H1 (cell line): ENCODE measurements at regions not wholly inside any gene's neighbourhood (a gene's known extent, or its start where the extent isn't known, plus 50 kb on each side); places are given as distances from the start of the nearest gene placed in this dataset.

Experiments
- CTCF ChIA-PET: fragments of 300-600 bp; sonication (Branson Sonifier 250); formaldehyde crosslinking; loops from one replicate; lab custom pipeline; 2021; ENCODE audit not compliant: partially characterized antibody; lab: Charles Lee
- POLR2A ChIA-PET: fragments of 300-600 bp; sonication (Branson Sonifier 250); formaldehyde crosslinking; loops from one replicate; lab custom pipeline; 2021; ENCODE audit warnings: inconsistent platforms; ENCODE audit not compliant: partially characterized antibody; lab: Charles Lee
- DNase-seq, 2 experiments: peaks; one replicate each; pipeline versions ENCODE4 v3.0.0 to v3.0.0-alpha.2; 2010 to 2022; ENCODE audit warnings: low spot score in 2 of 2, low read depth in 1 of 2, mixed read lengths in 1 of 2
- FAIRE-seq: peaks from 2 replicates; lab custom pipeline; 2011; peaks lifted over from hg19 to GRCh38; lab: Jason Lieb, UNC
- H2AFZ ChIP-seq: 2 replicates; pipeline ENCODE4 v1.8.1; 2012; ENCODE audit warnings: low read length, inconsistent platforms
- H2AK5ac ChIP-seq: 2 replicates; pipeline ENCODE4 v1.6.1; 2013; ENCODE audit warnings: low read depth, low read length
- H2BK120ac ChIP-seq: replicated peaks from 2 replicates; pipeline ENCODE3; 2013; ENCODE audit warnings: low read depth, low read length, inconsistent platforms
- H2BK12ac ChIP-seq: 2 replicates; pipeline ENCODE4 v1.6.1; 2013; ENCODE audit warnings: low read depth, low read length
- H2BK15ac ChIP-seq: 2 replicates; pipeline ENCODE4 v1.6.1; 2013; ENCODE audit warnings: low read length
- H2BK20ac ChIP-seq: 2 replicates; pipeline ENCODE4 v1.6.1; 2013; ENCODE audit warnings: low read length
- H2BK5ac ChIP-seq: 2 replicates; pipeline ENCODE4 v1.6.1; 2013; ENCODE audit warnings: low read depth, low read length
- H3K14ac ChIP-seq: 2 replicates; pipeline ENCODE4 v1.6.1; 2013; ENCODE audit warnings: inconsistent platforms; ENCODE audit not compliant: insufficient read length
- H3K18ac ChIP-seq: 2 replicates; pipeline ENCODE4 v1.6.1; 2013; ENCODE audit warnings: low read length; ENCODE audit errors: extremely low read depth
- H3K23ac ChIP-seq: 2 replicates; pipeline ENCODE4 v1.6.1; 2013; ENCODE audit warnings: inconsistent platforms; ENCODE audit not compliant: insufficient read length
- H3K23me2 ChIP-seq: 2 replicates; pipeline ENCODE4 v1.6.1; 2013; ENCODE audit warnings: low read depth, low read length
- H3K27ac ChIP-seq: 2 replicates; pipeline ENCODE4 v1.6.1; 2011; ENCODE audit warnings: low read depth, low read length, inconsistent platforms
- H3K27me3 ChIP-seq, 4 experiments: replicated peaks in 1 of 4; 1 replicate in 1 of 4; 2 replicates in 3 of 4; pipeline versions ENCODE4 v1.6.1 to v1.8.1; 2011 to 2013; ENCODE audit warnings: low read length in 3 of 4, mild to moderate bottlenecking in 3 of 4, inconsistent platforms in 2 of 4, mixed read lengths in 2 of 4, moderate library complexity in 1 of 4; ENCODE audit not compliant: control insufficient read depth in 3 of 4, insufficient read depth in 3 of 4; ENCODE audit errors: extremely low read depth in 1 of 4
- H3K36me3 ChIP-seq, 4 experiments: 2 replicates each; pipeline versions ENCODE4 v1.6.1 to v1.8.1; 2011 to 2013; ENCODE audit warnings: mild to moderate bottlenecking in 4 of 4, low read length in 3 of 4, moderate library complexity in 2 of 4, control low read depth in 1 of 4, inconsistent platforms in 1 of 4; ENCODE audit not compliant: insufficient read depth in 4 of 4, control insufficient read depth in 2 of 4
- H3K4ac ChIP-seq: replicated peaks from 2 replicates; pipeline ENCODE3; 2013; ENCODE audit warnings: low read length, low read depth, mixed read lengths, inconsistent platforms; ENCODE audit not compliant: insufficient read length
- H3K4me1 ChIP-seq, 4 experiments: replicated peaks in 1 of 4; 1 replicate in 1 of 4; 2 replicates in 3 of 4; pipeline versions ENCODE4 v1.6.1 to v1.8.1; 2011 to 2013; ENCODE audit warnings: low read length in 3 of 4, inconsistent platforms in 2 of 4, mixed read lengths in 1 of 4; ENCODE audit not compliant: insufficient read depth in 4 of 4, control insufficient read depth in 3 of 4
- H3K4me2 ChIP-seq, 2 experiments: 2 replicates each; pipeline versions ENCODE4 v1.6.1 to v1.8.1; 2011 to 2013; ENCODE audit warnings: low read depth in 2 of 2, low read length in 2 of 2, control low read depth in 1 of 2, inconsistent platforms in 1 of 2, mild to moderate bottlenecking in 1 of 2; ENCODE audit not compliant: insufficient read depth in 1 of 2
- H3K4me3 ChIP-seq, 4 experiments: fragments of 200-600, 300-600 bp in 1 of 4; sonication (generic), shearing (Covaris generic), sonication (Bioruptor Twin) in 1 of 4; 2 replicates each; pipeline versions ENCODE4 v1.5.1 to v1.8.1; 2011 to 2016; ENCODE audit warnings: low read length in 4 of 4, low read depth in 3 of 4, control low read depth in 2 of 4, inconsistent platforms in 2 of 4, mild to moderate bottlenecking in 2 of 4, mixed read lengths in 1 of 4, moderate library complexity in 1 of 4; ENCODE audit not compliant: insufficient read depth in 2 of 4; ENCODE audit errors: extremely low read depth in 1 of 4
- H3K56ac ChIP-seq: replicated peaks from 2 replicates; pipeline ENCODE3; 2013; ENCODE audit warnings: low read depth, mild to moderate bottlenecking, mixed read lengths, low read length, inconsistent platforms; ENCODE audit not compliant: insufficient read length
- H3K79me1 ChIP-seq: 2 replicates; pipeline ENCODE4 v1.6.1; 2013; ENCODE audit warnings: low read depth, low read length, control low read depth
- H3K79me2 ChIP-seq, 2 experiments: 2 replicates each; pipeline versions ENCODE4 v1.6.1 to v1.8.1; 2012 to 2013; ENCODE audit warnings: low read length in 2 of 2, mild to moderate bottlenecking in 2 of 2, inconsistent platforms in 1 of 2; ENCODE audit not compliant: insufficient read depth in 2 of 2, control insufficient read depth in 1 of 2
- H3K9ac ChIP-seq, 4 experiments: replicated peaks in 1 of 4; 1 replicate in 1 of 4; 2 replicates in 3 of 4; pipeline versions ENCODE4 v1.6.1 to v1.8.1; 2011 to 2013; ENCODE audit warnings: low read depth in 3 of 4, low read length in 3 of 4, control low read depth in 2 of 4, mild to moderate bottlenecking in 2 of 4, moderate library complexity in 2 of 4, inconsistent platforms in 1 of 4; ENCODE audit errors: extremely low read depth in 1 of 4
- H3K9me3 ChIP-seq, 2 experiments: 2 replicates each; pipeline versions ENCODE4 v1.6.1 to v1.8.1; 2012 to 2013; ENCODE audit warnings: mild to moderate bottlenecking in 2 of 2, moderate library complexity in 2 of 2, control low read depth in 1 of 2, inconsistent platforms in 1 of 2, low read depth in 1 of 2, low read length in 1 of 2, mixed read lengths in 1 of 2; ENCODE audit not compliant: insufficient read depth in 2 of 2
- H4K20me1 ChIP-seq, 2 experiments: replicated peaks in 1 of 2; 2 replicates each; pipeline versions ENCODE3 to v1.8.1; 2011 to 2013; ENCODE audit warnings: inconsistent platforms in 2 of 2, low read length in 2 of 2, mild to moderate bottlenecking in 1 of 2; ENCODE audit not compliant: insufficient read depth in 2 of 2, control insufficient read depth in 1 of 2
- H4K5ac ChIP-seq: 2 replicates; pipeline ENCODE4 v1.6.1; 2013; ENCODE audit warnings: low read length, low read depth, mixed read lengths, inconsistent platforms; ENCODE audit not compliant: insufficient read length
- H4K8ac ChIP-seq: 2 replicates; pipeline ENCODE4 v1.8.0; 2013; ENCODE audit warnings: mild to moderate bottlenecking, moderate library complexity, low read length, inconsistent platforms; ENCODE audit not compliant: insufficient read depth; ENCODE audit errors: extremely low read depth
- H4K91ac ChIP-seq: replicated peaks from 2 replicates; pipeline ENCODE3; 2013; ENCODE audit warnings: low read length, mixed read lengths, inconsistent platforms; ENCODE audit not compliant: insufficient read length
- ATF3 ChIP-seq: IDR thresholded peaks from 2 replicates; pipeline ENCODE4 v1.6.1; 2011; ENCODE audit warnings: low read depth, mild to moderate bottlenecking, low read length; ENCODE audit not compliant: insufficient read depth
- CBX8 ChIP-seq: fragments of 300-800, 300-1000 bp; sonication (generic); IDR thresholded peaks from 2 replicates; pipeline ENCODE4 v1.7.1; 2016; ENCODE audit warnings: low read depth, low read length, borderline replicate concordance
- CHD1 ChIP-seq: IDR thresholded peaks from 2 replicates; pipeline ENCODE4 v1.6.1; 2012; ENCODE audit warnings: low read depth, low read length, improper control_type of control experiment
- CREB1 ChIP-seq: IDR thresholded peaks from 2 replicates; pipeline ENCODE4 v1.6.1; 2012; ENCODE audit warnings: inconsistent platforms
- EGR1 ChIP-seq: IDR thresholded peaks from 2 replicates; pipeline ENCODE4 v1.6.1; 2011; ENCODE audit warnings: low read depth, low read length, borderline replicate concordance
- FOSL1 ChIP-seq: IDR thresholded peaks from 2 replicates; pipeline ENCODE4 v1.6.1; 2011; ENCODE audit warnings: mild to moderate bottlenecking, low read depth, low read length, moderate library complexity; ENCODE audit not compliant: insufficient read depth
- KDM4A ChIP-seq: IDR thresholded peaks from one replicate; pipeline ENCODE4 v1.7.1; 2012; ENCODE audit warnings: low read depth, mild to moderate bottlenecking, moderate library complexity, low read length, inconsistent platforms; ENCODE audit not compliant: severe bottlenecking
- MAX ChIP-seq: IDR thresholded peaks from 2 replicates; pipeline ENCODE4 v1.6.1; 2012; ENCODE audit warnings: inconsistent platforms
- PHF8 ChIP-seq: fragments of 200-600 bp; sonication (generic); conservative IDR thresholded peaks from 2 replicates; pipeline ENCODE4 v1.7.1; 2012; ENCODE audit warnings: low read depth, mild to moderate bottlenecking, inconsistent platforms, low read length, moderate library complexity
- RAD21 ChIP-seq, 2 experiments: IDR thresholded peaks in 1 of 2; conservative IDR thresholded peaks in 1 of 2; 2 replicates each; pipeline ENCODE4 v1.6.1; 2011; ENCODE audit warnings: low read depth in 2 of 2, low read length in 2 of 2, improper control_type of control experiment in 1 of 2, inconsistent platforms in 1 of 2, mild to moderate bottlenecking in 1 of 2, moderate library complexity in 1 of 2
- RFX5 ChIP-seq: IDR thresholded peaks from 2 replicates; pipeline ENCODE4 v1.6.1; 2011; ENCODE audit warnings: low read depth, low read length, improper control_type of control experiment, borderline replicate concordance
- SP4 ChIP-seq: IDR thresholded peaks from 2 replicates; pipeline ENCODE4 v1.6.1; 2012; ENCODE audit warnings: low read length, inconsistent platforms
- TAF1 ChIP-seq: IDR thresholded peaks from 2 replicates; pipeline ENCODE4 v1.6.1; 2011; ENCODE audit warnings: mild to moderate bottlenecking, low read depth, low read length
- WGBS, 2 experiments: shearing (Covaris generic) in 1 of 2; methylation state at CpG; one replicate each; pipeline versions ENCODE4 v1.1.6 to v1.1.7; 2013 to 2015; ENCODE audit warnings: low lambda C conversion rate in 2 of 2, mixed read lengths in 2 of 2, inconsistent platforms in 1 of 2, low coverage in 1 of 2, missing lambda C conversion rate in 1 of 2; ENCODE audit not compliant: insufficient replicate concordance in 2 of 2, insufficient coverage in 1 of 2, insufficient read length in 1 of 2; ENCODE audit errors: extremely low coverage in 1 of 2, missing lambda C conversion rate in 1 of 2; 5-methylcytosine and 5-hydroxymethylcytosine counted together

- DNase-seq (no peak), FAIRE-seq (no peak)
- H4K91ac ChIP-seq, result no peak overlapping the region
- no peak overlapping the region for H3K4ac ChIP-seq
- no peak overlapping the region for H2BK5ac ChIP-seq
- H3K23ac ChIP-seq, result no peak overlapping the region
- no peaks in the 10 kb centered on the region for H4K20me1 ChIP-seq
- no peak overlapping the region for H3K4me2 ChIP-seq
- H2BK20ac ChIP-seq, result no peak overlapping the region
- POLR2A ChIA-PET, result interaction anchor here (0.6 kb wide), 1 partner anchor 289 kb away, joined by 3 read pairs; no protein-coding TSS in a partner anchor
- CTCF ChIA-PET, result interaction anchor here (0.6 to 2.2 kb wide), 3 partner anchors 10 to 21 kb away, joined by 3 to 5 read pairs (median 3); no protein-coding TSS in a partner anchor
- H3K79me1 ChIP-seq, result no peaks in the 10 kb centered on the region
- H2AK5ac ChIP-seq, result no peak overlapping the region
- H3K4me1 ChIP-seq, result peaks cover 0 to 2% (median 1%) of the 10 kb centered on the region in 4 experiments; a peak in 1 of 7 replicates
- no peak overlapping the region for H3K4me3 ChIP-seq
- no peak overlapping the region for H3K14ac ChIP-seq
- no peak overlapping the region for H2BK120ac ChIP-seq
- H3K27me3 ChIP-seq, result no peaks in the 10 kb centered on the region
- H3K23me2 ChIP-seq, result no peaks in the 10 kb centered on the region
- H2AFZ ChIP-seq, result peak overlapping the region; percentile 1; the same call in 1 of the 2 replicates
- H3K18ac ChIP-seq, result no peak overlapping the region
- no peaks in the 10 kb centered on the region for H3K9me3 ChIP-seq
- no peak overlapping the region for H4K5ac ChIP-seq
- no peak overlapping the region for H3K27ac ChIP-seq
- WGBS, 2 experiments, result 76% methylated on average over 5 of the region's 5 CpGs; no CpG with 5 or more reads in 1 of the 2 experiments
- no peak overlapping the region for H3K56ac ChIP-seq
- H3K9ac ChIP-seq, result no peak overlapping the region
- no peak overlapping the region for H2BK12ac ChIP-seq
- no peaks in the 10 kb centered on the region for H3K79me2 ChIP-seq
- H2BK15ac ChIP-seq, result no peak overlapping the region
- H4K8ac ChIP-seq, result no peak overlapping the region
- no peaks in the 10 kb centered on the region for H3K36me3 ChIP-seq
- TF ChIP-seq RFX5 (no peak), PHF8 (no peak), CBX8 (no peak), FOSL1 (no peak), CREB1 (no peak), SP4 (no peak), ATF3 (no peak), EGR1 (no peak), MAX (no peak), RAD21 (IDR thresholded peaks at IDR 0.05 in 1 of 2, conservative IDR thresholded peaks at IDR 0.05 in 1 of 2; ENCODE audit: low read depth in 2 of 2, low read length in 2 of 2) (no peak), CHD1 (no peak), KDM4A (no peak), TAF1 (no peak)
These were observed 59.3 kb upstream of the ZNF217 start for GRCh38 chr20:53652859-53653517.
